HG03442 (cell line): ENCODE measurements at regions not wholly inside any gene's neighbourhood (a gene's known extent, or its start where the extent isn't known, plus 50 kb on each side); places are given as distances from the start of the nearest gene placed in this dataset.
A peak's percentile ranks its signal among the peaks of the same experiment; 100 is the strongest.
"Not testable (repeated sequence)": the region's sequence is repeated elsewhere in the genome, so short reads cannot be mapped to it uniquely, and the experiment has no call there.

ENCODE experiments used
- ATAC-seq: cut with Tn5 transposase; IDR thresholded peaks from one replicate; pipeline ENCODE4 v1.9.1; 2021; ENCODE audit warnings: mild to moderate bottlenecking, moderate library complexity; ENCODE audit not compliant: unreplicated experiment

DNA sequence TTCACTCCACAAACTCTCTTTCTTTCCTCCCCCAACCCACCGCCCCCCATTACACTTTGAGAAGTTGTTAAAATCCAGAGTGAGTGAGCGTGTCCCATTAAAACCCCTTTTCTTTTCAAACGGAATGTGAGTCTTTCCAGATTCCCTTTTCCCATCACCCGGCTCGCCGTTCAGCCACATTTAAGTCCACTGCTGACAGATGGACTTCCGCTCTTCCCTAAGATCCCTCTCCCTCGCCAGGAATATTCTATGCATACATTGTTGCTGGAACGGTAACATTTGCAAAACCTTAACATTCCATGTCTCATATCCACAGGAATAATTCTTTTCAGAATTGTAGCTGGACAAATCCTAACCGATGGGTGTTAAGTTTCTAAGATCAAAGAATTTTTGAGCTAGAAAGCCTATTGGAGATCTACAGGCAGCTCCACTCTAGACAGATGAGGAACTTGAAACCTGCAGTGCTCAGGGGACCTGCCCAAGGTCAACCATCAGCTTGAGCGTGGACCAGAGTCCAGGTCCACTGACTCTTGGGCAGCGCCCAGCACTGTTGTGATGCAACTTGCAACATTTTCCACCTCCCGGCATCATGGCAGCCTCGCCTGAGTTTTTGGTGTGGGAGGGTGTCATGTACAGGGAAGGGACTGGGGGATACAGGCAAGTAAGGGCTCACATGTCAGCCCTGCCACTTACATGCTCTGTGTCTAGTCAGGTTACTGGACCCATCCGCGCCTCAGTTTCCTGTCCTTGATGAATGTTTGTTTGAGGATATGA lies 500.1 kb downstream of the CCDC171 start:
- ATAC-seq: no peak

DNA sequence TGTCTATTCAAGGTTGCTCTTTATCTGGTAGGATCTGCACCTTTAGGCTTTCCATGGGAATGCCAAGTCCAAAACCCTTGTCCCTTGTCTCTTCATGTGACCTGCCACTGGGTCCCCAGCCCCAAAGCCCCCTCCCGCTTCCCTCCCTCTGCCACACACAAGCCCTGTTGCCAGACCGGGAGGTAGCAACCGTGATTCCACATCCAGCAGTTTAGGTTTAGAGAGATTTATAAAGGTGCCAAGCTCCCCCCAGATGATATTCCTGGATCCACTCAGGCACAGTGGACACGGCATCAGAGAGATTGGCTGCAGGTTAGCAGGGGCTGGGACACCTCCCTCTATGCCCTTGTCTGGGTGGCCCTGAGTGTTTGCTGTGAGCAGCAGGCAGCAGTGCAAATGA lies 504.7 kb downstream of the CCDC171 start:
- no peak for ATAC-seq

DNA sequence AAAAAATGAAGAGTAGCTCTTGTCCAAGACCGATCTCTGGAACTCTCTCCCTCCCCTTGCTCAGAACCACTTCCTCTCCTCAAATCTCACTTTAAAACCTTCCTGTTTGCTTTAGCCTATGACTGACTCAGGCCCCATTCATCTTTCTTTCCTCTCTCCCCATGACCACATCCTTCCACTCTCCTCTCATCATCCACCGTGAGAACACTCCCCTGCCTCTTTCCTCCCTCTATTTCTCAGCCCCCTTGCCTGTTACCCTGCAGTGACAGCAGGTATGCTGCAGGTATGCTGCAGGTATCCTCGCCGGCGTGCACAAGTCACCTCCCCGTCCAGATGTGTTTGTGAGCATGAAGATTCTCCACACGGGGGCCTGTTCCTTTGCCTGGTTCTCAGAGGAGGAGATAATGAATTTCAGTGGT lies 505.3 kb downstream of the CCDC171 start:
- peak; percentile 38 for ATAC-seq

DNA sequence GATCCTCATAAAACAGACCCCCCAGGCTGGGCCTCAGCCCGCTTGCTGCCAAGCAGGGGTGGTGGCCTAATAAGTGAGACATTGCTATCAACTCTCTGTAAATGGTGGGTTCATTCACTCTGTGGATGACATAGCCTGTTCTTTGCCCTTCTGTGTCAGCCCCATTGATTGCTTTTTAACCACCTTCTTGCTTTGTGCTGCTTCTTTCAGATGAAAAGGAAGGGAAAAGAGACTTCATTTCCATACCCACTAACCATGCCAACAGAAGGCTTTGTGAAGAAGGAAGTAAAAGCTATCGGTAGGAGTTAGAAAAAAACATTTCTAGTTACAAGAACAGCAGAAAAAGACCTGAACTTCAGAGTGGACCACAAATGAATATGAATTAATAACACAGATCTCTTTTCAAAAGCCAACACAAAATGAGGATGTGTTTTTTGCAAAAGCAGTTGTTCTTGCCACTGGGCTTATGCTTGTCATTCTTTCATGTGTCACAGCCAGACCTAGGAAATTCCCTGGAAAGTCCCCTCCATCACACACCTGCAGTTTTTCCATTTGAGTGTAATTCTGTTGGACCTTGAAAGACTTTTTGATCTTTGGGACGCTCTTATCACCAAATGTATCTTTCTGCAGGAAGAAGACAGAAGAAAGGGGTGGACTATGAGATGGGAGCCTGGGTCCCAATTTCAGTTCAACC lies 507.7 kb downstream of the CCDC171 start:
- peak; percentile 51 for ATAC-seq

DNA sequence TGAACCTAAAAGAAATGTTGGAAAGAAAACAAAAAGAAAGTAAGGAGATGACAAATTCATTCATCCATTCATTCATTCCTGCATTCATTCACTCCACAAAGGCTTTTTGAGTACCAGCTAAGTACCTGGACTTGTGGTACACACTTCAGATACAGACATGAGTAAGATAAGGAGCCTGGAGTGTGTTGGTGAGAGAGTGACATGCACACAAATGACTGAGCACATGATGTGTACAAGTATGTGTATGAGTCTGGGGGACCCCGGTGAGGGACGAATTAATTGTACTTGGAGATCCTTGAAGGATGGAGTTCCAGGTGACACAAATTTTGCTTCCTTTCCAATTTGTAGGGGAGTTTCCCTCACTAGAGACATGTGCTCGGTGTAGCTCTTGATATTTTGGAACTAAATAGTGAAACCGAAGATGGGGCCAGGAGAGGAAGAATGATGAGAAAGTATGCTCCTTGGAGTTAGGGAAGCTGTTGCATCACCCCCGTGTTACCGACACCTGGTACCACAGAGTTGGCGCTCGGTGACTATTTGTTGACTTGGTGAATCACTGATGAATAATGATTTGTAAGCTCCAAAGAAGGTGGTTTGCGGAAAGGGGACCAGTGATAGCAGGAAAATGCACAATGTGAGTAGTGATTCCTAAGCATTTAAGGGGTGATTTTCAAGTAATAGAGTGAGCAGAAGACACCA lies 509.8 kb downstream of the CCDC171 start:
- no peak for ATAC-seq

DNA sequence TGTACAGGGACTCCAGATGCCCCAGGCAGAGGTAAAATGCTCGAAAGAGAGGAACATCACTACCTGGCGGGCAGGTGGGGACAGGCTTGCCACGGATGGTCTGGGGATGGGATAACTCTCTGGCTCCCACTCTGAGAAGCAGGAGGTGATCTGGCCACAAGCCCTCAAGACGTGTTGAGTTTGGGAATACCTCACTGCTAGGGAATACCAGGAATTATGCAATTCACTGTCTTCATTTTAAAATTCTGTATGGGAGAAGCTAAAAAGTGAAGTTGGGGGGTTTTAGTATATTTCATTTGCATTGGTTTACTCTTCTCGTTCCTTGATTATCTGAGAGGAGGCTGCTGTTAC lies 510.4 kb downstream of the CCDC171 start:
- ATAC-seq: no peak

DNA sequence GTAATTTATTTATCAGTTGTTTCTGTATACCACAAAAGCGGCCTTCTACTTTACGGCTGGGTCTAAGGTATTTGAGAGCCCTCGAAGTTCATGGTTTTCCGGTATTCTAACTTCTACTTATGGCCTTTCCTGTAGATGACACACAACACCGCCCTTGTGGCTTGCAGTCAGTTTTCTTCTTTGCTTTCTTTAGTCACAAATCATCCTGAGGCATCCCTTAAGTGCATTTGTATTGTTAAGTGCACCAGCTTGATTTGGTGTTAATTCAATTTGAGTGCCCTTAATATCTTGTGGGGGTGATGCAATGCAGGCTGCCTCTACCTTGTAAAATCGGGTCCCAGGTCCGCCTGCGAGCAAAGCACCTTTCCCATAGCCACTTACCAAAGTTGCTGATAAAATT lies 511.9 kb downstream of the CCDC171 start:
- ATAC-seq: no peak

DNA sequence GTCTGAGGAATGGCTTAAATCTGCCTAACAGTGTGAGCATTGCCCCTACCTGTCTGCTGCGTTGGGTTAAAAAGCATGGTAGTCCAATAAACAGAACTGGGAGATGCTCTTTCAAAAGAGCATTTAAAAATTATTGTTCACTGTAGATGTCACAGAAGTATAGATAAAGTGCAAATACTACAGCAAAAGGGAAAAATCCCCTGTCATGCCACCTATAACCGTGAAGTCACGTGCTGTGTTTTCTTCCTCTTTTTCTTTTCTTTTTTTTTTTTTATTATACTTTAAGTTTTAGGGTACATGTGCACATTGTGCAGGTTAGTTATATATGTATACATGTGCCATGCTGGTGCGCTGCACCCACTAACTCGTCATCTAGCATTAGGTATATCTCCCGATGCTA lies 513.4 kb downstream of the CCDC171 start:
- ATAC-seq: not testable (repeated sequence)

DNA sequence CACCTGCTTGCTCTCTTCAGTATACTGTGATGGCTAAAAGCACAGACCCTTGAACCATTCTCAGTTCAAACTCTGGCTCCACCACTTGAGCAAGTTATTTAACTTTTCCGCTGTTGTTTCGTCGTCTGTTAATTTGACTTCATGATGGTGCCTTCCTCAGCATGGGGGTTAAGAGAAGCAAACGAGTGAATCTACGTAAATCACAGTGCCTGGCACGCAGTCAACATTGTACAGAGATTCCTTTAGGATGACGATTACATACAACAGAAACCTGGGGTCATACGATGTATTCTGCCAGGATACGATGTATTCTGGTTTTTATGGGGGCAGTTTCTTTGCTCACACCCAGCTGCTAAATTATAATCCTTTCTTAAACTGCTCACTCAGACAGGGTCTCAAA lies 515.6 kb downstream of the CCDC171 start:
- no peak for ATAC-seq

DNA sequence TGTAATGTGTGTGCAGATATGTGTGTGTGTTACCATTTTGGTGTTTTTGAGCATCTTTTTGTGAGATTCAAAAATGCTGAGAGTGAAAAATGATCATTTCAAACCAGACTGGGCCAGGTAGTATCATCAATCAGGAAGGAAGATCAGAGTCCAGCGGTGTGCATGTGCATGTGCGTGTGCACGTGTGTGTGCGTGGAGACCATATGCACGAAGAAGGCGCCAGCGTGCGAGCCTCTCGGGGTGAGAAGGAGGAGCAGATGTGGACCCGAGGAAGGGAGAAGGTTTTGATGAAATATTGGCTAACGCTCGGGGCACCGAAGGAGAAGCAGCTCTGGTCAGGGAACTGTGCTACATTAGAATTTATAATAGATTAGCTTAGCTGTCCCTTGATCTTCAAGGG lies 516.4 kb downstream of the CCDC171 start:
- no peak for ATAC-seq

DNA sequence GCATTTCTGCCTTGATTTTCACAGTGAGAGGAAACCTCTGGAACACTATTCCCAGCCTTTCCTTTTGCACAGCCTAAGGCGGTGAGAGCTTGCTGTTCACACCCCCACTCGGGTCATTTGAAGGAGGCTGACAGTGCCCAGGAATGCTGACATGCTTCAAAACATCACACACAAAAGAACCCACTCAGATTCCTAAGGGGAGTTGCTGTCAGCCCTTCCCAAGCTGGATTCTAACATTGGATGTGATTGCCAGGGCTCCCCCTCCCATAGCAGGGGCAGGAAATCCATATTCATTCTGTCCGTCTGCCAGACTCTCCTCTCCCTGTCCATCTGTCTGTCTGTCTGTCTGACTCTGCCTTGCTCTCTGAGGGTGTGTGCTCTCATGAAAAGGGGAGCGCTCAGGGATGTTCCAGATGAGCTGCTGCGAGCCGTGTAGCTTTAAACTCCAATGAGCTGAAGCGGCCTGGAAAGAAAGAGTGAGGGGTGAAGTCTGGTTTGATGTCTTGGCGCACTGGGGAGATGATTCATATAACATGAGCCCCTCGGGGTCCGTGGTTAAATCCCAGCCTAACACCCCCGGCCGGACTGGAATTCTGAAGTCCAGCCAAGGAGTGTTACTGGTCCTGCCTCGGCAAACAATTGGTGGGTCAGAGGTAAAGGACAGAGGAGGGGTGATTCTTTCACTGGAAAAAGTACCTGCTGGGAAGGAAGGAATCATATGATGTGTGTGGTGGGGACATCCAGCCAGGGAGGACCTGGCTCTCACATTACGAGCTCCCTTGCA lies 517.0 kb downstream of the CCDC171 start:
- ATAC-seq: no peak

DNA sequence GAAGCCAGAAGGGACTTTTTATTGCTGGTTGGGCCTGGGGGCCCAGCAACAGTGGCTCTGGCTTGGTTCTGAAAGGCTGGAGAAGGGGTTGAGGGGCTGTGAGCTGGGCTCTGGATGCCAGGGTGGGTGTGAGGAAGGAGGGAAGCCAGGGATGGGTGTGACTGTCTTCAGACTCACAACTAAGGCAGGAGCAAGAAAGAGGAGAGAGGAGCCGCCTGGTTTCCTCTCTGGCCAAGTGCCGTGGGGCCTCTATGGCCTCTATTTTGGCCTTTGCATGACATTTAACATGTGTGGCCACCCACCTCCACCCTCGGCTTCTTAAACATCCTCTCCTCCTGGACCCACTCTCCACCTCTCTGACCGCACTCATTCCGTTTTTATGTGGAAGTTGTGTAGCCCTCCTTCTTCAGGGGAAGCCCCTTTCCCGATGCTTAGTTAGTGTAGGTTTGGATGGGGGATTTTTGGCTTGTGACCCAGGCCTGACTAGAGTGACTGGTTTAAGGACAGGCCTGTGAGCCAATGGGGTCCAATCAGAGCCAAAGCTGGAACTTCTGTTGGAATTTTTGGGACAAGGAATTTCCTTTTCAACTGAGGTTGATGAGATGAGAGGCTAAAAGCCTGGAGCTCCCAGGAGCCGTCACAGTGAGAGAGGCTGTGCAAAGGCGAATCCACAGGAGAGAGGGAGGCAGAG lies 517.8 kb downstream of the CCDC171 start:
- no peak for ATAC-seq

DNA sequence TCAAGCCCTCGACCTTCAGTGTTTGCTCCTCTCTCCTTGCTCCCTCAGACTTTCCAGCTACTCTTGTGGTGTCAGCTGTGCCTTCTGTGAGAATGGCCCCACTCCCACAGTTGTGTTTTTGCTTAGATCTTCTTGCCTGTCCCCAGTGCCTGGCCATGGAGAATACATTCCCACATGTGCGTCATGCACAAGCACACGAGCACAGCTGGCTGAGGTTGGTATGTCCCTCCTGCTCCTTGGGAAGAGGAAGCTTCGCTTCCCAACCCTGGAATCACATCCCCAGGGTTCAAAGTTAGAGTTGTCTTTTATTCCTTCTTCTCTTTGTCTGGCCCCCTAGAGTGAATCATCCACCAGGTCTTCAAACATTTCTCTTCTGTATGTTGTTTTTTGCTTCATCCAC lies 518.6 kb downstream of the CCDC171 start:
- no peak for ATAC-seq

DNA sequence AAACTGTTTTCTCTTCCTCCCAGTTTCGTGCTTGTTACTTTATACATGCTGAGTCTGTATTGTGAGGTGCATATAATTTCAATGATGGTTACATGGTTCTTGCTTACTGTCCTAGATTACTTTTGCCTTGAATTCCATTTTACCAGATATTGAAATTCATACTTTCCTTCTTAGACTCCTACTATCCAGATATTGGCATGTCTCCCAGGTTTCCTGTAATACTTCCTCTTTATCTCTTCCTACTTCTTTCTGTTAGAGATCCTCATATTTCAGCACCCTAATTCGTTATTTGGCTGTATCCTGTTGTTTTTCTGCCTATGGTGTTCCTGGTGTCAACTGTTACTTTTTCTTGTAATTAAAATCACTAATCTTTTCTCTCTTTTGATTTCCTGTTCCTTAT lies 522.1 kb downstream of the CCDC171 start:
- ATAC-seq: no peak

DNA sequence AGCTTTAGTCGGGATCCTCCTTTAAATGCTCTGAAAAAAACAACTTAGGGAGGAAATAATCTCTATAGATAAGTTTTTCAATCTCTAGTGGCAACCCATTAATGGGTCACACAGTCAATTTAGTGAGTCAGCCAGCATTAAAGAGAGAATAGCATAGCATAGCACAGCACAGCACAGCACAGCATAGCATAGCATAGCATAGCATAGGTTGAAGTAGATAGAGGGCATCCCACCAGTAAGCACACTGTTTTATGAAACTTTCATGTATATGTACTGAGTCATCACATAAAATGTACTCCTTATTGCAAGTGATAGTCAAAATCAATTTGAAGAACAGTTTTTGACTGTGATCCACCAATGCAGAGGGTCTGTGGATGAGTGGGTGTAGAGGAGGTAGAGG lies 522.9 kb downstream of the CCDC171 start:
- ATAC-seq: no peak

DNA sequence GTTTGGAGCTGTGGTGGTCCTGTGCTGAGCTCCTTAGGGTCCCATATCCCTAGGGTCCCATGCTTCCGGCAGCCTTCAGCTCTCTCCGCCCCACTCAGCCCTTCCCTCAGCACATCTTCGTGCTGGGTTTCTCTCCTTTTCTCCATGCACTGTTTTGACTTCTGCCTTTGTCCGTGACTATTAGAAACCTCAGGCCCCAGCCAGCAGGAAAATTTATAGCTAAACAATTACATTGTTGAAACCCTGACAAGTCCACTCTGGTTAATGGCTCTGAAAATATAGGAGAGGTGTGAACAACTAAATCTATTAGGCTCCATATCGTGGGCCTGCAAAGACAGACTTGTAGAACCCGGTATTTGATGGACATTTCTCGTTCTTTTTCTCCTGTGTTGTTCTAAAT lies 523.7 kb downstream of the CCDC171 start:
- ATAC-seq: no peak

DNA sequence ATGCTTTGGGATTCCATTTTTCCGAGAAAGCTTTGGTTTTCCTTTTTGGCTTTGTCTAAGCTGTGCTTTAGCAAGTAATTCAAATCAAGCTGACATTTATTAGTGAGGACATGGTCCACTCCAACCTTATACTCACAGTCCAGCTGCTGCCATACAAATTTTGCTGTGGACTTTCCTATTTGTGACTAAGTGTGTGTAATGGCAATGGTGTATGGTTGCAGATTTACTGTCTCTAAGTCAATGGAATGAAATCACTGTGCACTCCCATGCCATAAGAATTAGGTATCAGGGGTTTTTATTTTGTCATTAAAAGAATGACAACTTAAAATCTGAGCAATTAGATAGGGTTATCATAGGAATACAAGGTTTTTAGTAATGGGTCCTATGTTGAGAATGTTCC lies 530.0 kb downstream of the CCDC171 start:
- ATAC-seq: no peak

DNA sequence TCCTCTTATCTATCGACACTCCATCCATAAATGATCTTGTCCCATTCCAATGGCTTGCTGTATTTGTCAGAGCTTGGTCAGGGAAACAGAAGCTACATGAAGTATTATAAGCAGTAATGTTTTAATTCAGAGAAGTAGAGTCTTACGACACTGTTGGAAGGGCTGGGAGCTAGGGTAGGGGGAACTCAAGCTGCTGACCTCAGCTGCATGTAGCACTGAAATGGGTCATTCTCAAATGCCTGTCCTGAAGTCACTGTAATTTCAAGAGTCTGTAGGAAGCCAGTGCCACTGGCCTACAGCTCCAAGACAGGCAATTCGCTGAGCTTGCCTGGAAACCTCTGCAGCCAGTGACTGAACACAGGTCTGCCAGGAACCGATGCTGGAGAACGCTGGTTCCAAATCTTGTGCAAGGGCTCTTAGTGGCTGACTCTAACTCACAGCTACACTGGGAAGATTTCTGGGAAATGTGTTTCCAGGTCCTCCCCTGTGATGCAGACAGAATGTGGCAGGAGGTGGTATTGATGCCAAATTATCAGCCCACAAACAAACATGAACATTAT lies 532.4 kb downstream of the CCDC171 start:
- no peak for ATAC-seq

DNA sequence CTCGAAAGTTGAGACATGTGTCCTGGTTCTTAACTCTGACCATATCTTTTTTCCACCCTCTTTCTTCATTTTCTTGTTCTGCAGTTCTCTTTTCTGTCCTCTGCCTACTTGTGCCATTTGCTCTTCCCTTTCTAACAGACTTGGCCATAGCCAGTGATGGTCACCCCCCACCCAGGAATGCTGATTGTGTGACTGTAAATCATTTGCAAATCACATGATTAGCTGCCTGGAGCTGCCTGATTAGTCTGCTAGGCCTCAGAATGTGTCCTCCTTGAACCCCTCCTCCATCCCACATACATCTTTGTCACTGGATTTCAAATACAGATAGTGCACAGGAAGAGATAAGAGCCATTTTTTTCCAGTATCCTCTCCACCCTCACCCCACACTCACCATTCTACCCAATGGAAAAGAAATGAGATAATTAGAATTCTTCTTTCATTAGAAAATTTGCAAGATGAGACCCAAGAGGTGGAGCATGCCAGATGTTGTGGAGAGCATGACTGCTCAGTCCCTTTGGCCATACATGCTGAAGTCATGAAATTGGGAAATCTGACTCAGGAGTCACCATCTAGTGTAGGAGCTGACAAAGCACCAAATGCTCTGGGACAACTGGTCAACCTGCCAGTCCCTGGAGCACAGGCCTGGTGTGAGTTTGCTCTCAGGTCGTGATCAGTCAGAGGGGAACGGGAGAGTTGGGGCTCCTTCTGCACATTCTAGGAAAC lies 538.2 kb downstream of the CCDC171 start:
- ATAC-seq: no peak
